Naive B cell (primary cell): ENCODE measurements at regions not wholly inside any gene's neighbourhood (a gene's known extent, or its start where the extent isn't known, plus 50 kb on each side); places are given as distances from the start of the nearest gene placed in this dataset.
A peak's percentile ranks its signal among the peaks of the same experiment; 100 is the strongest.

Experiments used
- ATAC-seq, 2 donors: fragments of 150-1000 bp; cut with Tn5 transposase; 2 replicates each; pipeline ENCODE4 v1.10.0; 2021; ENCODE audit warnings: low read depth in 2 of 2, mild to moderate bottlenecking in 2 of 2, moderate library complexity in 2 of 2
- DNase-seq: peaks from one replicate; pipeline ENCODE4 v3.0.0; 2022
- H3K27ac Mint-ChIP-seq, 6 donors: one replicate each; pipeline ENCODE4 v1.8.0; 2020 to 2022; ENCODE audit warnings: mild to moderate bottlenecking in 6 of 6, mixed read lengths in 6 of 6, moderate library complexity in 5 of 6, inconsistent platforms in 2 of 6
- H3K27me3 Mint-ChIP-seq, 3 donors: one replicate each; pipeline ENCODE4 v1.8.0; 2021 to 2022; ENCODE audit warnings: mixed read lengths in 3 of 3, mild to moderate bottlenecking in 1 of 3
- H3K36me3 Mint-ChIP-seq, 2 donors: one replicate each; pipeline ENCODE4 v1.8.0; 2020 to 2022; ENCODE audit warnings: mixed read lengths in 2 of 2, inconsistent platforms in 1 of 2, mild to moderate bottlenecking in 1 of 2
- H3K4me1 Mint-ChIP-seq, 3 donors: one replicate each; pipeline ENCODE4 v1.8.0; 2020 to 2022; ENCODE audit warnings: mixed read lengths in 3 of 3, inconsistent platforms in 1 of 3, mild to moderate bottlenecking in 1 of 3, moderate library complexity in 1 of 3
- H3K4me3 Mint-ChIP-seq, 8 donors: one replicate each; pipeline ENCODE4 v1.8.0; 2020 to 2022; ENCODE audit warnings: mild to moderate bottlenecking in 8 of 8, mixed read lengths in 8 of 8, moderate library complexity in 8 of 8, inconsistent platforms in 2 of 8
- H3K9me3 Mint-ChIP-seq, 7 donors: one replicate each; pipeline ENCODE4 v1.8.0; 2020 to 2022; ENCODE audit warnings: mixed read lengths in 7 of 7, mild to moderate bottlenecking in 5 of 7, inconsistent platforms in 2 of 7, moderate library complexity in 1 of 7

- DNase-seq: no peak
- peaks cover 0 to 5% (median 0%) of the 10 kb centered on the region in 7 donors for H3K9me3 Mint-ChIP-seq
- no peak overlapping the region for H3K4me3 Mint-ChIP-seq
- no peaks in the 10 kb centered on the region for H3K27me3 Mint-ChIP-seq
- H3K27ac Mint-ChIP-seq: no peak overlapping the region
- ATAC-seq: no peak
- H3K36me3 Mint-ChIP-seq: no peaks in the 10 kb centered on the region
- H3K4me1 Mint-ChIP-seq: no peaks in the 10 kb centered on the region
These were observed 366.2 kb downstream of the NUP35 start for GRCh38 chr2:183490489-183490888.

DNA sequence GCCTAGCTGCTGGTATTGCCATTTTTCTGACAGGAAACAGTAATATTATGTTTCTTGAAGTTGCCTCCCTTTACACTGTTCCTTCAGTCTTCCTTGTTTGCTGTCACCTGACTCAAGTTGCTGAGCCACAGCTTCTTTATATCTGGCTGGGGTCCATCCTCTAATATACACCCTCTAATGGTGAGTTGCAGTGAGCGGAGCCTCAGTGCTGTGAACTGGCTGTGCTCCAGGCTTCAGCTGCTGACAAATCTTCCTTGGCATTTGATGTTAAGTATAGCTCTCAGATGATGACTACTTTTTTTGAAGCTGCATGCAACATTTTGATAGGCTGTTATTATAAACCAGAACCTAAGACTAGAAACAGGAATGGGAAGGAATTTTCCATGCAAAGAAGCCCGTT lies 366.7 kb downstream of the NUP35 start:
- no peak overlapping the region for H3K4me3 Mint-ChIP-seq
- H3K27ac Mint-ChIP-seq: peak overlapping the region in 1 of 6 donors; percentile 22
- DNase-seq (no peak), ATAC-seq (no peak)
- no peaks in the 10 kb centered on the region for H3K27me3 Mint-ChIP-seq
- H3K4me1 Mint-ChIP-seq: peaks cover 0 to 4% (median 3%) of the 10 kb centered on the region in 3 donors
- H3K36me3 Mint-ChIP-seq: no peaks in the 10 kb centered on the region
- H3K9me3 Mint-ChIP-seq: peaks cover 0 to 5% (median 0%) of the 10 kb centered on the region in 7 donors

GRCh38 chr2:183493040-183493439 lies 368.8 kb downstream of the NUP35 start:
- H3K27me3 Mint-ChIP-seq: no peaks in the 10 kb centered on the region
- no peak overlapping the region for H3K27ac Mint-ChIP-seq
- no peak overlapping the region for H3K4me3 Mint-ChIP-seq
- ATAC-seq (no peak), DNase-seq (no peak)
- no peaks in the 10 kb centered on the region for H3K36me3 Mint-ChIP-seq
- H3K9me3 Mint-ChIP-seq: peaks cover 0 to 8% (median 1%) of the 10 kb centered on the region in 7 donors
- H3K4me1 Mint-ChIP-seq: peaks cover 0 to 7% (median 4%) of the 10 kb centered on the region in 3 donors

- H3K27ac Mint-ChIP-seq: peak overlapping the region in 1 of 6 donors; percentile 12
- no peak overlapping the region for H3K4me3 Mint-ChIP-seq
- ATAC-seq (no peak), DNase-seq (no peak)
- H3K36me3 Mint-ChIP-seq: no peaks in the 10 kb centered on the region
- peaks cover 0 to 7% (median 4%) of the 10 kb centered on the region in 3 donors for H3K4me1 Mint-ChIP-seq
- peaks cover 0 to 10% (median 4%) of the 10 kb centered on the region in 7 donors for H3K9me3 Mint-ChIP-seq
- H3K27me3 Mint-ChIP-seq: no peaks in the 10 kb centered on the region
These were observed 370.8 kb downstream of the NUP35 start for GRCh38 chr2:183495079-183495478.

- Mint-ChIP-seq H3K27me3 (no peaks in the 10 kb centered on the region), H3K9me3 (peaks cover 0 to 13% (median 6%) of the 10 kb centered on the region in 7 donors), H3K27ac (no peak overlapping the region), H3K36me3 (no peaks in the 10 kb centered on the region), H3K4me3 (no peak overlapping the region), H3K4me1 (peaks cover 0 to 7% (median 4%) of the 10 kb centered on the region in 3 donors)
- ATAC-seq: peak in 1 of 2 donors; percentile 49
- no peak for DNase-seq
These were observed 371.5 kb downstream of the NUP35 start for GRCh38 chr2:183495589-183496267.

DNA sequence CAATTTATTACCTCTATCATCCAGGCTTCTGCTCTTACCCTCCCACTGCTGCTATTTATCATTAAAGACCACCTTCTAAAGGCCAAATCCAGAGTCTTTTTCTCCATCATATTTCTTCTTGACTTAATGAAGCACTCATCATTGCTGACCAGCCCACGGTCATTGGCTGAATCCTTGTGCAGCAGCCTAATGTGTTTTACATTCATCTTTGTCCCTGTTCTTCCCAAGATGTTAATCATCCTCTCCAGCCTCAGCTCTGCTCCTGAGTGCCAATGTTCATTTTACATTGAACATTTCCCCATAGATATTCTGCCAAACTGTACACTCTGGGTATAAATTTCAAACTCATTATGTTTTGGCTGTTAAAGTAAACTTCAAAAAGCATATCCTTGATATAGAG lies 373.6 kb downstream of the NUP35 start:
- no peak for ATAC-seq
- H3K27me3 Mint-ChIP-seq: no peaks in the 10 kb centered on the region
- no peak for DNase-seq
- H3K27ac Mint-ChIP-seq: no peak overlapping the region
- no peaks in the 10 kb centered on the region for H3K36me3 Mint-ChIP-seq
- no peak overlapping the region for H3K4me3 Mint-ChIP-seq
- H3K9me3 Mint-ChIP-seq: peaks cover 4 to 16% (median 14%) of the 10 kb centered on the region in 7 donors
- peaks cover 0 to 7% (median 4%) of the 10 kb centered on the region in 3 donors for H3K4me1 Mint-ChIP-seq

- H3K4me3 Mint-ChIP-seq: no peak overlapping the region
- peak overlapping the region in 1 of 6 donors; percentile 4 for H3K27ac Mint-ChIP-seq
- ATAC-seq (no peak), DNase-seq (no peak)
- no peaks in the 10 kb centered on the region for H3K4me1 Mint-ChIP-seq
- no peaks in the 10 kb centered on the region for H3K27me3 Mint-ChIP-seq
- H3K36me3 Mint-ChIP-seq: peaks cover 0 to 8% of the 10 kb centered on the region in 2 donors
- H3K9me3 Mint-ChIP-seq: peaks cover 14 to 56% (median 29%) of the 10 kb centered on the region in 7 donors
These were observed 381.7 kb downstream of the NUP35 start for GRCh38 chr2:183505911-183506310.

GRCh38 chr2:183511154-183511553 lies 386.9 kb downstream of the NUP35 start:
- Mint-ChIP-seq H3K4me3 (no peak overlapping the region), H3K27ac (no peak overlapping the region), H3K9me3 (peaks cover 4 to 50% (median 17%) of the 10 kb centered on the region in 7 donors), H3K27me3 (no peaks in the 10 kb centered on the region), H3K36me3 (peaks cover 0 to 8% of the 10 kb centered on the region in 2 donors), H3K4me1 (no peaks in the 10 kb centered on the region)
- DNase-seq: no peak
- ATAC-seq: no peak

DNA sequence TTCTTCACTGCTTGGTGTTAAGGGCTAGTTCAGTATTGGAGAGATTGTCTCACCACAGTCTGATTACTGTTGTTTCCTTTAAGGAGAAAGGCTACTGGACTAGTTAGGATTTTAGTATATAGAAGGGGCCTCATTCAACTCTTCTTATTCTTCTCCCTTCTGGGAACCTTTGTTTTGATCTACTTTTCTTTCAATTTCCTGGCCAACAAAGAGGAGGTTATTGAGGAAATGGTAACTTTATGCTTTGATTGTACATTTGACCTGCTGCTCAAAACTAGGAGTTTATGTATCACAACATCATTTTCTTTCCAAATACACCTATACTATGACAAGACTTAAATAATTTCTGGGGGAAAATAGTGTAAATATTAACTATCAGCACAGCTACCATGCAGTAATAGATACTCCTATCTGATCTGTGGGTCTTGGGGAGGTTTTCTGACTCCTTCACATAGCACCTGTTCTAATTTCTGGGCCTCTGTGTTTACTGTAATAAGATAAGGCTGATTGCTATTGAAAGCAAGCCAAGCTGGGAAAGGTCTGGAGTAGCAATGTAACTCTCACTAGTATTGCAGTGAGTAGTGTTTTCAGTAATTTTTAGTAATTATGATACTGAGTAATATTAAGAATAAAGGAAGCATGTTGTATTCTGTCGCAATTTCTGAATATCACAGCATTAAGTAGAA lies 395.3 kb downstream of the NUP35 start:
- Mint-ChIP-seq H3K9me3 (peaks cover 0 to 9% (median 4%) of the 10 kb centered on the region in 7 donors), H3K4me3 (no peak overlapping the region), H3K4me1 (no peaks in the 10 kb centered on the region), H3K27me3 (no peaks in the 10 kb centered on the region), H3K36me3 (no peaks in the 10 kb centered on the region), H3K27ac (no peak overlapping the region)
- no peak for ATAC-seq
- no peak for DNase-seq

GRCh38 chr2:183521911-183522310 lies 397.7 kb downstream of the NUP35 start:
- no peak for DNase-seq
- Mint-ChIP-seq H3K27me3 (no peaks in the 10 kb centered on the region), H3K27ac (no peak overlapping the region), H3K4me1 (no peaks in the 10 kb centered on the region), H3K9me3 (peaks cover 0 to 14% (median 4%) of the 10 kb centered on the region in 7 donors), H3K4me3 (no peak overlapping the region), H3K36me3 (no peaks in the 10 kb centered on the region)
- ATAC-seq: no peak

DNA sequence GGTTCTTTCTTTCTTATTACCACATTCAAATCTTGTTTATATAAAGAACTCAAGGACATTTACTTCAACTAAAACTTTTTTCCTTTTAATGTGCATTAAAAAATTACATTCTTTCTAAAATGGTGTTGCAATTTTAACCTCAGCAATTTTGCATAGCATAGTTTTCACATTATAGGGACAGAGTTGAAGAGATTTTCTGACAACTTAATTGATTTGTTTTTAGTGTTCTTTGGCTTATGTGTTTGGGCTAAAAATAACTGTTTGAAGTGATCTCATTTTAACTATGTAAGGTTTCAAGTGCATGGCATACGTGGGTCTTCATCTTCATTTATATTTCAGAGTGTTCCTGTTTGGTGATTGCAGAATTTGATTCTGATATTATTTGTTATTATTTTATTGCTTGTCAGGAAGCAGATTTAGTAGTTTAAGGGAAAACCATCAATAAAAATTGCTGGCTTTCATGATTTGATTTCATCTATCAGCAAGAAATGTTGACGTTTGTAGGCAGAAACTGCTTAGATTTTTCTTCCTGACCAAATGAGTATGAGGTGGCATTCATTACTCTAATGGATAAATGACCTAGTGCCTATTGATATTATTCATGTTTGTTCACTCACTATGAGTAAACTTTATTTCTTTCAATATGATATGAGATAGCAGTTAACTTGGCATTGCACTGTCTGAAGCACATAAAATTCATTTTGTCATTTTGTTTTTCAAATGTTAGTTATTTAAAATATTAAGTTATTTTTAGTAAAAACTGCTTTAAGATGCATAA lies 398.4 kb downstream of the NUP35 start:
- Mint-ChIP-seq H3K9me3 (peaks cover 0 to 18% (median 4%) of the 10 kb centered on the region in 7 donors), H3K36me3 (no peaks in the 10 kb centered on the region), H3K27ac (no peak overlapping the region), H3K27me3 (no peaks in the 10 kb centered on the region), H3K4me1 (no peaks in the 10 kb centered on the region), H3K4me3 (no peak overlapping the region)
- no peak for DNase-seq
- no peak for ATAC-seq

DNA sequence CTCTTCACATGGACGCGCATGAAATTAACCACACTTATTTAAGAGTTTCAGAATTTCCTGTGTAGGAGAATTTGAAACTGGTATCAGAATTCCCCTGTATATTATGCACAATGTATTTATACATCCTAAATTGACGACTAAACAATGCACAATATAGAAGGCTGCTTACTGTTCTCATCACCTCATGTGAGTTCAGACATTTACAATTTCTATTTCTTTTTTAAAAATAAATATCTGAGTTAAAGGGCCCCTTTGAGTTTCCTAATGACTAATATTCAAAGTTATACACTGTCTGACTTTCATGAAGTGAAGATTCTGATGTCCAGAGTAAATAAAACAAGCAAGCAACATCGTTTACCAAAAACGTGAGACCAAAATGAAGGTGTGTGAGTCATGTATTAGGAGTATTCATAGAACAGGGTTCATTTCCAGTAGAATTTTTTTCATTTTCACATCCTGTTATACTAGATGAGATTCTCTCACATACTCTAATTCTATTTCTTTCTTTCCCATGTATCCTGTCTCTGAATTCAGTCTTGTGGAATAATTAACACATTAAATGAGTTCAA lies 406.2 kb downstream of the NUP35 start:
- Mint-ChIP-seq H3K36me3 (no peaks in the 10 kb centered on the region), H3K27me3 (no peaks in the 10 kb centered on the region), H3K4me1 (no peaks in the 10 kb centered on the region), H3K9me3 (peaks cover 2 to 15% (median 5%) of the 10 kb centered on the region in 7 donors), H3K27ac (no peak overlapping the region), H3K4me3 (no peak overlapping the region)
- DNase-seq: no peak
- no peak for ATAC-seq

DNA sequence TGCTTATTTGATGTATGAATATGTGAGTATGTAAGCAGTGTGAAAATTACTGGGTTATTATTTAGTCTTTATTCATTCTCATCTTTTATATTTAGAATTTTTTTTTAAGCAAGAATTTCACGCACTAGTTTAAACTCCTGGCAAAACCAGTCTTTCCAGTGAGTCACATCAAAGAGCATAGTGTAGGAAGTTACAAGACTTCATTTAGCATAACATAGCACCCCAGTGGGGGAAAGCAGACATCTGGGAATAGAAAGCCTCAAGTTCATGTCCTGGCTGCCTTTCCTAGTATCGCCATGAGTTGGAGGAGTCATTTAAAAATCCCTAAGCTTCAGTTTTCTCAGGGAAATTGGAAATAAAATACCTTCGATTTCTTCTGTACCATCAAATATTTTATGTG lies 408.3 kb downstream of the NUP35 start:
- ATAC-seq: no peak
- H3K4me1 Mint-ChIP-seq: no peaks in the 10 kb centered on the region
- no peak for DNase-seq
- H3K27ac Mint-ChIP-seq: no peak overlapping the region
- no peaks in the 10 kb centered on the region for H3K27me3 Mint-ChIP-seq
- no peak overlapping the region for H3K4me3 Mint-ChIP-seq
- H3K9me3 Mint-ChIP-seq: peaks cover 3 to 15% (median 5%) of the 10 kb centered on the region in 7 donors
- H3K36me3 Mint-ChIP-seq: no peaks in the 10 kb centered on the region
